Activated T-cell treated with anti-CD3 and anti-CD28 coated beads, Interleukin-2, amount 50 U/mL, for 24 hours (primary cell): ENCODE measurements at regions not wholly inside any gene's neighbourhood (a gene's known extent, or its start where the extent isn't known, plus 50 kb on each side); places are given as distances from the start of the nearest gene placed in this dataset.

ENCODE experiments used
- DNase-seq: peaks from one replicate; pipeline ENCODE4 v3.0.0-alpha.2; 2020
- H3K27ac Mint-ChIP-seq: 2 replicates; pipeline ENCODE4 v1.8.0; 2020; ENCODE audit warnings: mild to moderate bottlenecking, mixed read lengths
- H3K27me3 Mint-ChIP-seq: 2 replicates; pipeline ENCODE4 v1.8.0; 2020; ENCODE audit warnings: mixed read lengths
- H3K36me3 Mint-ChIP-seq: 2 replicates; pipeline ENCODE4 v1.8.0; 2020; ENCODE audit warnings: low read depth, mixed read lengths
- H3K4me1 Mint-ChIP-seq: 2 replicates; pipeline ENCODE4 v1.8.0; 2020; ENCODE audit warnings: low read depth, mixed read lengths
- H3K4me3 Mint-ChIP-seq: 2 replicates; pipeline ENCODE4 v1.8.0; 2020; ENCODE audit warnings: mild to moderate bottlenecking, moderate library complexity, mixed read lengths
- H3K9me3 Mint-ChIP-seq: 2 replicates; pipeline ENCODE4 v1.8.0; 2020; ENCODE audit warnings: mixed read lengths

DNA sequence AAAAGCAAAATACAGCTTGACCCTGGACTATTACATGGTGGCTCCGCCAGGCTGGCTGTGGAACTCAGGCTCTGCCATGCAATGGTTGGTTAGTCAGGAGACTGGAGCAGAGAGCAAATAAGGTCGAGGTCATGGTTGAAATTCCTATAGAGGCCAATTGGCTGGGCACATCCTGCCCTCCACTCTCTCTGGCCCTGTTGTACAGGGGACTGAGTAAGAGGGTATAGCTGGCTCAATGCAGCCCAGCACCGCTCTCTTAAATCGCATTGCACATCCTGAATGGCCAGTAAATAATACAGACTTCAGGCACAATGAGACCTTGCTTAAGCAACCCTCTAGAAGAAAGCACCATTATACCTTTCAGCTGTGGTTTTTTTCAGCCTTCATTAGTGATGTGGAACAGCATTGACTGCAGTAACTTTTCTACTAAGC is 59.3 kb upstream of the PPP2R5A start:
- Mint-ChIP-seq H3K27ac (no peak overlapping the region), H3K36me3 (no peaks in the 10 kb centered on the region), H3K4me1 (peaks cover 28% of the 10 kb centered on the region), H3K9me3 (no peaks in the 10 kb centered on the region), H3K27me3 (no peaks in the 10 kb centered on the region), H3K4me3 (no peak overlapping the region)
- DNase-seq, result no peak

DNA sequence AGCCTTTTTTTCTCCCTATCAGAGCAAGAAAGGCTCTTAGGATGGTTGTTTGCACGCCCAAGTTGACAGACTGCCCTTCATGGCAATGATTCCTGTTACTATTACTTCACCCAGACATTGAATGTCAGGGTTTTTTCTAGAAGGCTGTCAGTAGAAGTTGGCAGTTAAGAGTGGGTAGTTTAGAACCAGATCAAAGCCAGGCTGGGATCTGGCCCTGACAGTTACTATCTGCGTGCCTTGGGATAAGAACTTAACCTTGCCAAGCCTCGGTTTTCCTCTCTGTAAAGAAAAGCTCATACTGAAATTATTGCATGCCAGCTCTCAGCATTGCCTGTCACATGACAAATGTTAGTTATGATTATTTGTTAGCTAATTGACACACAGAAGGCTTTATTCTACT is 58.7 kb upstream of the PPP2R5A start:
- DNase-seq, result no peak
- Mint-ChIP-seq H3K4me3 (no peak overlapping the region), H3K27me3 (no peaks in the 10 kb centered on the region), H3K27ac (peak overlapping the region; percentile 19), H3K36me3 (no peaks in the 10 kb centered on the region), H3K4me1 (peaks cover 28% of the 10 kb centered on the region), H3K9me3 (no peaks in the 10 kb centered on the region)

DNA sequence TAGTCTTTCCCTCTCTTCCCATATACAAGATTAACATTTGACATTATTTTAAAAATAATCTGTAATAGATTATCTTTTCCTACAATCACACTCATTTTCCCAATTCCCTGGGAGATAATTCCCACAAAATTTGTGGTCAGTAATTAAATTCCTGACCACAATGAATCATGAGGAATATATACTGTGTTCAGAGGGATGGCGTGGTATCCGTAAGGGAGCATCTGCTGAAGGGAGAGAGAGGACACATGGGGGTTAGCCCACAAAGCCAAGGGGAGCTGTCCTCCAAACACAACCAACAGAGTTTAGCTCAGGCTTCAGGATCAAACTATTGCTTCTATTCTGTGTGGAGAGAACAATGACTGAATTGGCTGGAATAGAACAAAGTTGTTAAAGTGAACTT is 57.1 kb upstream of the PPP2R5A start:
- Mint-ChIP-seq H3K36me3 (no peaks in the 10 kb centered on the region), H3K4me3 (no peak overlapping the region), H3K27ac (no peak overlapping the region), H3K27me3 (no peaks in the 10 kb centered on the region), H3K9me3 (no peaks in the 10 kb centered on the region), H3K4me1 (peaks cover 36% of the 10 kb centered on the region)
- no peak for DNase-seq

DNA sequence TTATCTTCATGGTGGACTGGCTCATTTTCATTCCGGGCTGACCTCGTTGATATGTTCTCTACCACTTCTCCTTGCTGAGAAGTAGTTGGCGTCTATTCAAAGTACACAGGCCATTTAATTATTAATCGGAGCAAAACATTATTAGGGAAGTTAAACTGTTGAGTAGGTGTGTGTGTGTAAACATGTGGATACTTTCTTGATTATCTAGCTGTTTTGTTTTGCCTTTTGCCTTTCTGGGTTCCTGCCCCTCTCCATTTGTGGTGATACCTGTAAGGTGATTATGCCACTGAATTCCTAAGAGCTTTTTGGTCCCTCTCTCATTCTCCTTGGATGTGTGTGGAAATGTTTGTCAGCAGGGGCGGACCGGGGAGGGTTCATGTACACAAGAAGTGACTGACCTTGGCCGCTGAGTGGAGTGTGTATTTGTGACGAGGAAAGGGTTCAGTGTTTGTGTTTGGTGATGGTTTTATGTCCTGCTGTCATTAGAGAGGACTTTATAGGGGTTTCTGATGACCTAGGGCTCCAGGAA is 56.6 kb upstream of the PPP2R5A start:
- Mint-ChIP-seq H3K4me1 (peaks cover 41% of the 10 kb centered on the region), H3K36me3 (no peaks in the 10 kb centered on the region), H3K4me3 (no peak overlapping the region), H3K27ac (no peak overlapping the region), H3K27me3 (no peaks in the 10 kb centered on the region), H3K9me3 (no peaks in the 10 kb centered on the region)
- DNase-seq, result no peak

DNA sequence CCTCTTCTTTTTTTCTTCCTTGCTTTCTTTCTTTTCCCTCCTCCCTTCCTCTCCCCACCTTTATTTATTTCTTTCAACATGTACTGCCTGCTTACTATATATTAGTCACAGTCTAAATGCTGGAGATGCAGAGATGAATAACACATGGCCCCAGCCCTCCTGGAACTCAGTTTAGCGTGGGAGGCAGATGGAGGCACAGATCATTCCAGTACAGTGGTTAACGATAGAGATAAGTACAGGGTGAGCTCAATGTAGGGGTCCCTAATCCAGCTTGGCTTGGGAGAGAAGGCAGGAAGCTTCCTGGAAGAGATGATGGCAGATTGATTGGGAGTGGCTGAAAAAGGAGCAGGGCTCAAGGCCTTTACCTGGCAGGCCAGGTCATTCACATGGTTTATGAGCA is 55.6 kb upstream of the PPP2R5A start:
- Mint-ChIP-seq H3K9me3 (no peaks in the 10 kb centered on the region), H3K36me3 (no peaks in the 10 kb centered on the region), H3K4me1 (peaks cover 43% of the 10 kb centered on the region), H3K4me3 (no peak overlapping the region), H3K27ac (no peak overlapping the region), H3K27me3 (no peaks in the 10 kb centered on the region)
- no peak for DNase-seq

DNA sequence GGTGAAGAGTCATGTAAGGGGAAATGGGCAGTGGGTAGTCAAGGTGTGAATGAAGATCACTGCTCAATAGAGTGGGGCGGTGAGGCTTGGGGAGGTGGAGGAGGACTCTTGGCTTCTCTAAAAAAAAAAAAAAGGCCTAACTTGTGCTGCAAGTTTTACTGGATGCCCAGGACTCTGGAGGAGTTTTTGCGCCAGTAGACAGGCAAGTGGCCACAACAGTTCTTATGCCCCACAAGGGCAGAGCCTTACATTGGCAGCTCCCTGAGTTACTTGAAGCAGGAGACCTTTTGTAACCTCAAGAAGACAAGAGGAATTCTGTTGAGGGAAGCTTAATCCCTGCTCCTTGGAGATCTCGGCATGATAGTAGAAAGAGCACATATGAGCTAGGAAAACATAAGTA is 54.9 kb upstream of the PPP2R5A start:
- Mint-ChIP-seq H3K27me3 (no peaks in the 10 kb centered on the region), H3K4me3 (no peak overlapping the region), H3K4me1 (peaks cover 42% of the 10 kb centered on the region), H3K36me3 (no peaks in the 10 kb centered on the region), H3K9me3 (no peaks in the 10 kb centered on the region), H3K27ac (no peak overlapping the region)
- no peak for DNase-seq

DNA sequence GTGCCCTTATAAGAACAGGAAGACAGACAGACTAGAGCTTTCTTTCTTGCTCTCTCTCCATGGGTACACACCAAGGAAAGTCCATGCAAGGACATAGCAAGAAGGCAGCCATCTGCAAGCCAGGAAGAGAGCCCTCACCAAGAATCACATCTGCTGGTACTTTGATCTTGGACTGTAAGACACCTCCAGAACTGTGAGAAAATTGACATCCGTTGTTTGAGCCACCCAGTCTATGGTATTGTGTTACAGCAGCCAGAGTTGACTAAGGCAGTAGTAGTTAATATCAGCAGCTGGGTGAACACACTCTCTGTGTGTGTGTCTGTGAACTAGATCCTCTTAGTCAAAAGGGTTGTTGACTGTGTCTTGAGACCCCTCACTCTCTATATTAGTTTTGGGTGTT is 53.8 kb upstream of the PPP2R5A start:
- DNase-seq, result no peak
- Mint-ChIP-seq H3K27ac (no peak overlapping the region), H3K4me1 (peaks cover 33% of the 10 kb centered on the region), H3K4me3 (no peak overlapping the region), H3K9me3 (no peaks in the 10 kb centered on the region), H3K27me3 (no peaks in the 10 kb centered on the region), H3K36me3 (no peaks in the 10 kb centered on the region)

DNA sequence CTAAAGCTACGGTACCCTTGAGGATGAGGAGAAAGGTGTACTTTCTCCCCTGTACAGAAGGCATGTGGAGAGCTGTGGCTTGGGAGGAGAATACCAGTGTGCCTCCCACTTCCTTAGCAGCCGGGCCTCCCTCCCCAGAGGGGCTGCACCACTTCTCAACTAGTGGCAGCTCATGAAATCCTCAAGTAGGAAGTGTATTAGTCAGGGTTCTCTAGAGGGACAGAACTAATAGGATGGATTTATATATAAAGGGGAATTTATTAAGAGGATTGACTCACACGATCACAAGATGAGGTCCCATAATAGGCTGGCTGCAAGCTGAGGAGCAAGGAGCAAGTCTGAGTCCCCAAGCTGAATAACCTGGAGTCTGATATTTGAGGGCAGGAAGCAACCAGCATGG is 53.1 kb upstream of the PPP2R5A start:
- H3K9me3 Mint-ChIP-seq, result no peaks in the 10 kb centered on the region
- no peak overlapping the region for H3K4me3 Mint-ChIP-seq
- H3K27me3 Mint-ChIP-seq, result no peaks in the 10 kb centered on the region
- DNase-seq, result no peak
- H3K27ac Mint-ChIP-seq, result no peak overlapping the region
- H3K36me3 Mint-ChIP-seq, result no peaks in the 10 kb centered on the region
- peaks cover 31% of the 10 kb centered on the region for H3K4me1 Mint-ChIP-seq

DNA sequence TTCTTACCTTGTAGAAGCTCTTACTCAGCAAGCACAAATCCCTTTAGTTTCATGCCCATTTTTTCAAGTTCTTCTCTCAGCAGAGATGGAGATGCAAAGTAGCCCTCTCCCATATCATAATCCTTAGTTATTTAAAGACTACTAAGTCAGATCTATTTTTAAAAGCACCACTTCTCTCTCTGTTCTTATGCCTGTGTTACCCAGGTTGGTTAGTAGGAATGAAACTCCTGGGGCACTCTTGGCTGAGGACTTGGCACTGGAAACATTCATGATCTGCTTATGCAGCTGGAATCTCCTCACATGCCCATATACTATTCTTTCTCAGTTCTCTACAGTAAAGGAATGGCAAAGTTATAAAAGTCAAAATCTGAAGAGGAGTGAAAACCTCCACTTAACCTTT is 51.9 kb upstream of the PPP2R5A start:
- DNase-seq, result no peak
- Mint-ChIP-seq H3K4me1 (peaks cover 38% of the 10 kb centered on the region), H3K36me3 (no peaks in the 10 kb centered on the region), H3K4me3 (no peak overlapping the region), H3K27ac (no peak overlapping the region), H3K27me3 (no peaks in the 10 kb centered on the region), H3K9me3 (no peaks in the 10 kb centered on the region)

DNA sequence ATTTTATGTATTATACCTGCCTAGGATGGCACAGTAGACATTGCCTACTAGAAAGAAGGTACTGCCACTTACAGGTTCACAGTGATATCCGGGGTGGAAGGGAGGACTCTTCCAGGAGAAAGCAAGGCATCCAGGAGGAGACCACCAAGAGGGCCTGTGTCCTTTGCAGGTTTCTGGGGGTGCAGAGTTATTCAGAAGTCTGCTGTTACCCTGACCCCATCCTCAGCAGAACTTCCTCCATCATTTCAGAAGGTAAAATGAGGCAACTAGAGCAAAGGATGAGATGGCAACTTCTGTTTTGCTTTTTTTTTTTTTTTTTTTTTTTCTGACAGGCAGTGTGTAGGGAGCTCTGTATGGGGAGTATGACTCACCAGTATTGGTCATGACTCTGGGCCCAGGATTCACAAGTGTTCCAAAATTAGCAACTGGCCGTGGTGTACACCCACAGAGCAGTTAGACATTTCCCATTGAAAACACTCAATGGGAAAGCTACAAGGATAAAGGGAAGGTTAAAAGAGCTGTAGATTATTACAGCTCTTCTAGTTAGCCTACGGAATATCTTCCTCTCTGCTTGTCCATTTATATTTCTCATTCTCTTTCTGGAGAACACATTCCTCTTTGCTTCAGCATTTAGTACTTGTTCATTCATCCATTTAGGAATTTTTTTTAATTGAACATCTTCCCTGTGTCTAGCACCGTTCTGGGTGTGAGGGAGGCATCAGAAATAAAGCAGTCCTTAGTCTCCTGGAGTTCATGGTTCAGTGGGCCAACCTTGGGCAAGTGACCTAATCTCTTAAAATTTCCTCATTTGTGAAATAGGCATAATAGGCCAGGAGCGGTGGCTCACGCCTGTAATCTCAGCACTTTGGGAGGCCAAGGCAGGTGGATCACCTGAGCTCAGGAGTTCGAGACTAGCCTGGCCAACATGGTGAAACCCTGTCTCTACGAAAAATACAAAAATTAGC is 50.5 kb upstream of the PPP2R5A start:
- H3K27ac Mint-ChIP-seq, result peak overlapping the region; percentile 83
- H3K4me3 Mint-ChIP-seq, result no peak overlapping the region
- H3K4me1 Mint-ChIP-seq, result peaks cover 39% of the 10 kb centered on the region

More for the DNA sequence above, 50.5 kb upstream of the PPP2R5A start:
- no peaks in the 10 kb centered on the region for H3K27me3 Mint-ChIP-seq
- no peak for DNase-seq
- H3K36me3 Mint-ChIP-seq, result no peaks in the 10 kb centered on the region
- no peaks in the 10 kb centered on the region for H3K9me3 Mint-ChIP-seq
